Sigmoid colon (tissue), 6 donors: ENCODE measurements at regions not wholly inside any gene's neighbourhood (a gene's known extent, or its start where the extent isn't known, plus 50 kb on each side); places are given as distances from the start of the nearest gene placed in this dataset.

Experiments used
- DNase-seq: peaks from one replicate; pipeline ENCODE4 v3.0.0-alpha.2; 2019
- H3K27ac ChIP-seq, 4 donors: fragments of 200-600 bp; sonication (generic); one replicate each; pipeline ENCODE4 v1.5.1; 2016 to 2019; ENCODE audit warnings: mild to moderate bottlenecking in 1 of 4
- H3K27me3 ChIP-seq, 3 donors: fragments of 200-600 bp; sonication (generic); one replicate each; pipeline ENCODE4 v1.5.1; 2019; ENCODE audit warnings: mild to moderate bottlenecking in 1 of 3
- H3K36me3 ChIP-seq, 4 donors: fragments of 200-600 bp; sonication (generic); one replicate each; pipeline ENCODE4 v1.5.1; 2016 to 2019
- H3K4me1 ChIP-seq, 4 donors: fragments of 200-600 bp; sonication (generic); one replicate each; pipeline ENCODE4 v1.5.1; 2017 to 2019
- H3K4me3 ChIP-seq, 4 donors: fragments of 200-600 bp; sonication (generic); one replicate each; pipeline ENCODE4 v1.5.1; 2017 to 2019; ENCODE audit warnings: mild to moderate bottlenecking in 2 of 4, moderate library complexity in 1 of 4
- H3K9me3 ChIP-seq, 4 donors: fragments of 200-600 bp in 3 of 4; sonication (generic) in 3 of 4; one replicate each; pipeline versions ENCODE4 v1.5.1 to v1.6.1; 2013 to 2019
- EP300 ChIP-seq, 4 donors: sonication (generic); formaldehyde crosslinking; IDR thresholded peaks; one replicate each; pipeline ENCODE4 v1.6.1; 2017; ENCODE audit warnings: antibody characterized with exemption in 4 of 4
- POLR2A ChIP-seq, 2 donors: fragments of 450-650 bp; IDR thresholded peaks; one replicate each; pipeline ENCODE4 v1.6.1; 2016; ENCODE audit warnings: antibody characterized with exemption in 2 of 2, mild to moderate bottlenecking in 2 of 2, moderate library complexity in 2 of 2
- POLR2AphosphoS5 ChIP-seq, 4 donors: sonication (generic); formaldehyde crosslinking; IDR thresholded peaks; one replicate each; pipeline ENCODE4 v1.6.1; 2017; ENCODE audit warnings: antibody characterized with exemption in 4 of 4
- WGBS, 2 donors: extraction: QIAGEN DNeasy Blood & Tissue Kit; methylation state at CpG; one replicate each; pipeline ENCODE4 v1.1.7; 2013; 5-methylcytosine and 5-hydroxymethylcytosine counted together
- intact Hi-C: fragments of 100-400 bp; cut with DNase I; formaldehyde crosslinking; loops from one replicate; pipeline ENCODE4 v1.15.1; 2023
- TF ChIP-seq, protein P1 (sequence below), 4 experiments: fragments of 450-650 bp in 3 of 4; fragments of 200-600 bp in 1 of 4; IDR thresholded peaks; one replicate each; pipeline ENCODE4 v1.5.1; 2016 to 2019; ENCODE audit warnings: antibody characterized with exemption in 4 of 4, mild to moderate bottlenecking in 3 of 4, moderate library complexity in 2 of 4
- donor health status: healthy with polysubstance abuse.
- donor health status: healthy.

GRCh38 chr10:7075110-7075509 lies 335.7 kb downstream of the SFMBT2 start:
- intact Hi-C loops = no loop called here
- WGBS, 2 donors = 76 to 79% methylated on average over 5 of the region's 5 CpGs
- TF ChIP-seq EP300 (IDR thresholded peaks at IDR 0.05) (no peak), POLR2A (IDR thresholded peaks at IDR 0.05) (no peak), POLR2AphosphoS5 (IDR thresholded peaks at IDR 0.05) (no peak)
- TF ChIP-seq, protein P1, sequence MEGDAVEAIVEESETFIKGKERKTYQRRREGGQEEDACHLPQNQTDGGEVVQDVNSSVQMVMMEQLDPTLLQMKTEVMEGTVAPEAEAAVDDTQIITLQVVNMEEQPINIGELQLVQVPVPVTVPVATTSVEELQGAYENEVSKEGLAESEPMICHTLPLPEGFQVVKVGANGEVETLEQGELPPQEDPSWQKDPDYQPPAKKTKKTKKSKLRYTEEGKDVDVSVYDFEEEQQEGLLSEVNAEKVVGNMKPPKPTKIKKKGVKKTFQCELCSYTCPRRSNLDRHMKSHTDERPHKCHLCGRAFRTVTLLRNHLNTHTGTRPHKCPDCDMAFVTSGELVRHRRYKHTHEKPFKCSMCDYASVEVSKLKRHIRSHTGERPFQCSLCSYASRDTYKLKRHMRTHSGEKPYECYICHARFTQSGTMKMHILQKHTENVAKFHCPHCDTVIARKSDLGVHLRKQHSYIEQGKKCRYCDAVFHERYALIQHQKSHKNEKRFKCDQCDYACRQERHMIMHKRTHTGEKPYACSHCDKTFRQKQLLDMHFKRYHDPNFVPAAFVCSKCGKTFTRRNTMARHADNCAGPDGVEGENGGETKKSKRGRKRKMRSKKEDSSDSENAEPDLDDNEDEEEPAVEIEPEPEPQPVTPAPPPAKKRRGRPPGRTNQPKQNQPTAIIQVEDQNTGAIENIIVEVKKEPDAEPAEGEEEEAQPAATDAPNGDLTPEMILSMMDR (IDR thresholded peaks at IDR 0.05) = no peak
- no peak for DNase-seq
- peaks cover 0 to 4% (median 0%) of the 10 kb centered on the region in 4 donors for H3K9me3 ChIP-seq
- no peak overlapping the region for H3K4me3 ChIP-seq
- no peaks in the 10 kb centered on the region for H3K4me1 ChIP-seq
- peaks cover 0 to 8% (median 0%) of the 10 kb centered on the region in 3 donors for H3K27me3 ChIP-seq
- no peak overlapping the region for H3K27ac ChIP-seq
- no peaks in the 10 kb centered on the region for H3K36me3 ChIP-seq

DNA sequence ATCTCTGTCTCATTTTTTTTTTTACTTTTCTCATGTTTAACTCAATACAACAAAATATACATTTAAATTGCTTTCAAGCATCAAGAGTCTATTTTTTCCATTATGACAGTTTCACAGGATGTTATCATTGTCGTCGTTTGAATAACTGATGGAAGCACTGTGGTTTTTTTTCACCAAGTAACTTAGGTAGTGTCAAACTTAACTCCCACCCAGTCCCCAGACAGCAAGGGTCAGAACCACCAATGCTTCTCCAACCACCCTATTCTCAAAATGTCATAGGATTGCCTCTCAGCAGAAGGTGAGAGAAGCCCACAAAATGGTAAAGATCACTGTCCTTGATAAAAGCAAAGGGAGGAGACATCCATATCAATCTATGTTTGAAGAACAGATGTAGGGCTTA lies 339.4 kb downstream of the SFMBT2 start:
- no peak for DNase-seq
- Histone ChIP-seq H3K27me3 (no peaks in the 10 kb centered on the region), H3K27ac (no peak overlapping the region), H3K36me3 (no peaks in the 10 kb centered on the region), H3K4me1 (no peaks in the 10 kb centered on the region), H3K9me3 (peaks cover 0 to 4% (median 0%) of the 10 kb centered on the region in 4 donors), H3K4me3 (no peak overlapping the region)
- intact Hi-C loops = no loop called here
- TF ChIP-seq, protein P1 (IDR thresholded peaks at IDR 0.05) = no peak
- TF ChIP-seq POLR2AphosphoS5 (IDR thresholded peaks at IDR 0.05) (no peak), EP300 (IDR thresholded peaks at IDR 0.05) (no peak), POLR2A (IDR thresholded peaks at IDR 0.05) (no peak)
- WGBS, 2 donors = 54 to 90% methylated on average over 2 of the region's 2 CpGs

GRCh38 chr10:7070950-7071349 lies 339.9 kb downstream of the SFMBT2 start:
- TF ChIP-seq POLR2AphosphoS5 (IDR thresholded peaks at IDR 0.05) (no peak), EP300 (IDR thresholded peaks at IDR 0.05) (no peak), POLR2A (IDR thresholded peaks at IDR 0.05) (no peak)
- TF ChIP-seq, protein P1 (IDR thresholded peaks at IDR 0.05) = no peak
- H3K27ac ChIP-seq = no peak overlapping the region

GRCh38 chr10:7069706-7070105 lies 341.1 kb downstream of the SFMBT2 start:
- Histone ChIP-seq H3K27ac (no peak overlapping the region), H3K27me3 (no peaks in the 10 kb centered on the region), H3K9me3 (peaks cover 0 to 4% (median 0%) of the 10 kb centered on the region in 4 donors), H3K36me3 (no peaks in the 10 kb centered on the region), H3K4me1 (no peaks in the 10 kb centered on the region), H3K4me3 (no peak overlapping the region)
- intact Hi-C loops = no loop called here
- TF ChIP-seq, protein P1 (IDR thresholded peaks at IDR 0.05) = no peak
- TF ChIP-seq POLR2A (IDR thresholded peaks at IDR 0.05) = no peak
- TF ChIP-seq POLR2AphosphoS5 (IDR thresholded peaks at IDR 0.05) = no peak
- DNase-seq = no peak
- 91 to 95% methylated on average over 6 of the region's 6 CpGs for WGBS, 2 donors

More at GRCh38 chr10:7070950-7071349, 339.9 kb downstream of the SFMBT2 start:
- Histone ChIP-seq H3K36me3 (no peaks in the 10 kb centered on the region), H3K27me3 (no peaks in the 10 kb centered on the region), H3K4me3 (no peak overlapping the region), H3K9me3 (peaks cover 0 to 4% (median 0%) of the 10 kb centered on the region in 4 donors), H3K4me1 (no peaks in the 10 kb centered on the region)
- no peak for DNase-seq
- 57 to 64% methylated on average over 2 of the region's 2 CpGs for WGBS, 2 donors
- intact Hi-C loops = no loop called here

DNA sequence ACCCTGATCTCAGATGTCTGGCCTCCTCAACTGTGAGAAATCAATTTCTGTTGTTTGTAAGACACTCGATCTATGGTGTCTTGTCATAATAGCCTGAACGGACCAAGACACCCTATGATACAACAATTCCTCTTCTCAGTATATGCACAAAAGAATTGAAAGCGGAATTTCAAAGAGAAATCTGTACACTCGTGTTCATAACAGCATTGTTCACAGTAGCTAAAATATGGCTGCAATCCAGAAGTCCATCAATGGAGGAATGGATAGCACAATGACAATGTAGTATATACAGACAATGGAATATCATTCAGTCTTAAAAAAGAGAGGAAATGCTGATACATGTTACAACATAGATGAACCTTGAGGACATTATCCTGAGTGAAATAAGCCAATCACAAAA lies 354.6 kb downstream of the SFMBT2 start:
- 86 to 91% methylated on average over 4 of the region's 4 CpGs for WGBS, 2 donors
- intact Hi-C loops = no loop called here
- no peak for DNase-seq
- Histone ChIP-seq H3K9me3 (no peaks in the 10 kb centered on the region), H3K4me3 (no peak overlapping the region), H3K27me3 (no peaks in the 10 kb centered on the region), H3K27ac (no peak overlapping the region), H3K36me3 (no peaks in the 10 kb centered on the region), H3K4me1 (no peaks in the 10 kb centered on the region)
- TF ChIP-seq, protein P1 (IDR thresholded peaks at IDR 0.05) = no peak
- no peak for TF ChIP-seq POLR2AphosphoS5 (IDR thresholded peaks at IDR 0.05)
